ENCODE measurements at regions not wholly inside any gene's neighbourhood (a gene's known extent, or its start where the extent isn't known, plus 50 kb on each side); places are given as distances from the start of the nearest gene placed in this dataset.

GRCh38 chr1:223029985-223030769 lies 112.9 kb downstream of the TLR5 start:
- TF ChIP-seq, protein P1, sequence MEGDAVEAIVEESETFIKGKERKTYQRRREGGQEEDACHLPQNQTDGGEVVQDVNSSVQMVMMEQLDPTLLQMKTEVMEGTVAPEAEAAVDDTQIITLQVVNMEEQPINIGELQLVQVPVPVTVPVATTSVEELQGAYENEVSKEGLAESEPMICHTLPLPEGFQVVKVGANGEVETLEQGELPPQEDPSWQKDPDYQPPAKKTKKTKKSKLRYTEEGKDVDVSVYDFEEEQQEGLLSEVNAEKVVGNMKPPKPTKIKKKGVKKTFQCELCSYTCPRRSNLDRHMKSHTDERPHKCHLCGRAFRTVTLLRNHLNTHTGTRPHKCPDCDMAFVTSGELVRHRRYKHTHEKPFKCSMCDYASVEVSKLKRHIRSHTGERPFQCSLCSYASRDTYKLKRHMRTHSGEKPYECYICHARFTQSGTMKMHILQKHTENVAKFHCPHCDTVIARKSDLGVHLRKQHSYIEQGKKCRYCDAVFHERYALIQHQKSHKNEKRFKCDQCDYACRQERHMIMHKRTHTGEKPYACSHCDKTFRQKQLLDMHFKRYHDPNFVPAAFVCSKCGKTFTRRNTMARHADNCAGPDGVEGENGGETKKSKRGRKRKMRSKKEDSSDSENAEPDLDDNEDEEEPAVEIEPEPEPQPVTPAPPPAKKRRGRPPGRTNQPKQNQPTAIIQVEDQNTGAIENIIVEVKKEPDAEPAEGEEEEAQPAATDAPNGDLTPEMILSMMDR (IDR thresholded peaks at IDR 0.05), result no peak
- TF ChIP-seq EZH2phosphoT487 (IDR thresholded peaks at IDR 0.05) (no peak), EZH2 (IDR thresholded peaks at IDR 0.05) (no peak)

Data from neural progenitor cell (in vitro differentiated cells).